ENCODE measurements at regions not wholly inside any gene's neighbourhood (a gene's known extent, or its start where the extent isn't known, plus 50 kb on each side); places are given as distances from the start of the nearest gene placed in this dataset.

DNA sequence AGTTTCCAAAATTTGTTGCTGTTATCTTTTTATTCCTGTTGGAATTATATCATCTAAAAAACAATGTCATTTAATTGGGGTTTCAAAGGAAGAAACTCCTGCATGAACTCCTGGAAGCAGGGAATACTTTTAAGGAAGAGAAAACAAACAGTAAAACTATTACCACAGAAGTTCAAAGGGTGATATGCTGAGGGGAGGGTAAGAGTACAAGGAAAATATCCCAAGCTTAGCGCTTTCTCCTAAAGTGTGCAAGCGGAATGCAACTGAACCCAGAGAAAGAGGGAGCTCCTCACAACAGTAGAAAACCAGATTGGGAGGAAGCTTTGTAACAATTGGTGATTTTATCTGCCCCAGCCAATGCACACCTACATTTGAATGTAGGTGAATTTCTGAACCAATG, 175.1 kb downstream of the NUFIP1 start (continued):
- TF ChIP-seq, protein P1, sequence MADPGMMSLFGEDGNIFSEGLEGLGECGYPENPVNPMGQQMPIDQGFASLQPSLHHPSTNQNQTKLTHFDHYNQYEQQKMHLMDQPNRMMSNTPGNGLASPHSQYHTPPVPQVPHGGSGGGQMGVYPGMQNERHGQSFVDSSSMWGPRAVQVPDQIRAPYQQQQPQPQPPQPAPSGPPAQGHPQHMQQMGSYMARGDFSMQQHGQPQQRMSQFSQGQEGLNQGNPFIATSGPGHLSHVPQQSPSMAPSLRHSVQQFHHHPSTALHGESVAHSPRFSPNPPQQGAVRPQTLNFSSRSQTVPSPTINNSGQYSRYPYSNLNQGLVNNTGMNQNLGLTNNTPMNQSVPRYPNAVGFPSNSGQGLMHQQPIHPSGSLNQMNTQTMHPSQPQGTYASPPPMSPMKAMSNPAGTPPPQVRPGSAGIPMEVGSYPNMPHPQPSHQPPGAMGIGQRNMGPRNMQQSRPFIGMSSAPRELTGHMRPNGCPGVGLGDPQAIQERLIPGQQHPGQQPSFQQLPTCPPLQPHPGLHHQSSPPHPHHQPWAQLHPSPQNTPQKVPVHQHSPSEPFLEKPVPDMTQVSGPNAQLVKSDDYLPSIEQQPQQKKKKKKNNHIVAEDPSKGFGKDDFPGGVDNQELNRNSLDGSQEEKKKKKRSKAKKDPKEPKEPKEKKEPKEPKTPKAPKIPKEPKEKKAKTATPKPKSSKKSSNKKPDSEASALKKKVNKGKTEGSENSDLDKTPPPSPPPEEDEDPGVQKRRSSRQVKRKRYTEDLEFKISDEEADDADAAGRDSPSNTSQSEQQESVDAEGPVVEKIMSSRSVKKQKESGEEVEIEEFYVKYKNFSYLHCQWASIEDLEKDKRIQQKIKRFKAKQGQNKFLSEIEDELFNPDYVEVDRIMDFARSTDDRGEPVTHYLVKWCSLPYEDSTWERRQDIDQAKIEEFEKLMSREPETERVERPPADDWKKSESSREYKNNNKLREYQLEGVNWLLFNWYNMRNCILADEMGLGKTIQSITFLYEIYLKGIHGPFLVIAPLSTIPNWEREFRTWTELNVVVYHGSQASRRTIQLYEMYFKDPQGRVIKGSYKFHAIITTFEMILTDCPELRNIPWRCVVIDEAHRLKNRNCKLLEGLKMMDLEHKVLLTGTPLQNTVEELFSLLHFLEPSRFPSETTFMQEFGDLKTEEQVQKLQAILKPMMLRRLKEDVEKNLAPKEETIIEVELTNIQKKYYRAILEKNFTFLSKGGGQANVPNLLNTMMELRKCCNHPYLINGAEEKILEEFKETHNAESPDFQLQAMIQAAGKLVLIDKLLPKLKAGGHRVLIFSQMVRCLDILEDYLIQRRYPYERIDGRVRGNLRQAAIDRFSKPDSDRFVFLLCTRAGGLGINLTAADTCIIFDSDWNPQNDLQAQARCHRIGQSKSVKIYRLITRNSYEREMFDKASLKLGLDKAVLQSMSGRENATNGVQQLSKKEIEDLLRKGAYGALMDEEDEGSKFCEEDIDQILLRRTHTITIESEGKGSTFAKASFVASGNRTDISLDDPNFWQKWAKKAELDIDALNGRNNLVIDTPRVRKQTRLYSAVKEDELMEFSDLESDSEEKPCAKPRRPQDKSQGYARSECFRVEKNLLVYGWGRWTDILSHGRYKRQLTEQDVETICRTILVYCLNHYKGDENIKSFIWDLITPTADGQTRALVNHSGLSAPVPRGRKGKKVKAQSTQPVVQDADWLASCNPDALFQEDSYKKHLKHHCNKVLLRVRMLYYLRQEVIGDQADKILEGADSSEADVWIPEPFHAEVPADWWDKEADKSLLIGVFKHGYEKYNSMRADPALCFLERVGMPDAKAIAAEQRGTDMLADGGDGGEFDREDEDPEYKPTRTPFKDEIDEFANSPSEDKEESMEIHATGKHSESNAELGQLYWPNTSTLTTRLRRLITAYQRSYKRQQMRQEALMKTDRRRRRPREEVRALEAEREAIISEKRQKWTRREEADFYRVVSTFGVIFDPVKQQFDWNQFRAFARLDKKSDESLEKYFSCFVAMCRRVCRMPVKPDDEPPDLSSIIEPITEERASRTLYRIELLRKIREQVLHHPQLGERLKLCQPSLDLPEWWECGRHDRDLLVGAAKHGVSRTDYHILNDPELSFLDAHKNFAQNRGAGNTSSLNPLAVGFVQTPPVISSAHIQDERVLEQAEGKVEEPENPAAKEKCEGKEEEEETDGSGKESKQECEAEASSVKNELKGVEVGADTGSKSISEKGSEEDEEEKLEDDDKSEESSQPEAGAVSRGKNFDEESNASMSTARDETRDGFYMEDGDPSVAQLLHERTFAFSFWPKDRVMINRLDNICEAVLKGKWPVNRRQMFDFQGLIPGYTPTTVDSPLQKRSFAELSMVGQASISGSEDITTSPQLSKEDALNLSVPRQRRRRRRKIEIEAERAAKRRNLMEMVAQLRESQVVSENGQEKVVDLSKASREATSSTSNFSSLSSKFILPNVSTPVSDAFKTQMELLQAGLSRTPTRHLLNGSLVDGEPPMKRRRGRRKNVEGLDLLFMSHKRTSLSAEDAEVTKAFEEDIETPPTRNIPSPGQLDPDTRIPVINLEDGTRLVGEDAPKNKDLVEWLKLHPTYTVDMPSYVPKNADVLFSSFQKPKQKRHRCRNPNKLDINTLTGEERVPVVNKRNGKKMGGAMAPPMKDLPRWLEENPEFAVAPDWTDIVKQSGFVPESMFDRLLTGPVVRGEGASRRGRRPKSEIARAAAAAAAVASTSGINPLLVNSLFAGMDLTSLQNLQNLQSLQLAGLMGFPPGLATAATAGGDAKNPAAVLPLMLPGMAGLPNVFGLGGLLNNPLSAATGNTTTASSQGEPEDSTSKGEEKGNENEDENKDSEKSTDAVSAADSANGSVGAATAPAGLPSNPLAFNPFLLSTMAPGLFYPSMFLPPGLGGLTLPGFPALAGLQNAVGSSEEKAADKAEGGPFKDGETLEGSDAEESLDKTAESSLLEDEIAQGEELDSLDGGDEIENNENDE (IDR thresholded peaks at IDR 0.05; ENCODE audit: insufficient replicate concordance, low read length): no peak
- TF ChIP-seq SP4 (IDR thresholded peaks at IDR 0.05; ENCODE audit: low read length) (no peak), HDAC2 (IDR thresholded peaks at IDR 0.05; ENCODE audit: borderline replicate concordance in 1 of 2, low read depth in 2 of 2, low read length in 2 of 2) (no peak), BCL11A (IDR thresholded peaks at IDR 0.05; ENCODE audit: low read depth in 2 of 2, low read length in 2 of 2) (no peak), SAP30 (IDR thresholded peaks at IDR 0.05; ENCODE audit: insufficient read depth, insufficient replicate concordance, low read length) (no peak), CTBP2 (IDR thresholded peaks at IDR 0.05; ENCODE audit: borderline replicate concordance, insufficient read depth, insufficient read length, low read length) (no peak), ZNF274 (IDR thresholded peaks at IDR 0.05; ENCODE audit: borderline replicate concordance, extremely low read depth, low read length) (no peak), NANOG (IDR thresholded peaks at IDR 0.05; ENCODE audit: insufficient read depth, low read depth, low read length, poor library complexity, severe bottlenecking) (no peak), SP1 (IDR thresholded peaks at IDR 0.05; ENCODE audit: low read depth, low read length) (no peak)
